ENCODE measurements at regions not wholly inside any gene's neighbourhood (a gene's known extent, or its start where the extent isn't known, plus 50 kb on each side); places are given as distances from the start of the nearest gene placed in this dataset.

- TF ChIP-seq CTCF (tag by site-specific recombination; IDR thresholded peaks at IDR 0.05), result no peak
- no peak for TF ChIP-seq ZNF561 (tag by site-specific recombination; IDR thresholded peaks at IDR 0.05; ENCODE audit: borderline replicate concordance)
- TF ChIP-seq ZNF660 (tag by site-specific recombination; IDR thresholded peaks at IDR 0.05), result no peak
- TF ChIP-seq ZNF37A (tag by site-specific recombination; IDR thresholded peaks at IDR 0.05), result no peak
- no peak for TF ChIP-seq YY1 (tag by site-specific recombination; IDR thresholded peaks at IDR 0.05)
- TF ChIP-seq ZNF175 (tag by site-specific recombination; IDR thresholded peaks at IDR 0.05), result no peak
- no peak for TF ChIP-seq ZNF580 (tag by site-specific recombination; IDR thresholded peaks at IDR 0.05)
- no peak for TF ChIP-seq ZNF639 (tag by site-specific recombination; IDR thresholded peaks at IDR 0.05)
- TF ChIP-seq ZBTB26 (tag by site-specific recombination; optimal IDR thresholded peaks at IDR 0.05), result no peak
- TF ChIP-seq SCRT1 (tag by site-specific recombination; IDR thresholded peaks at IDR 0.05; ENCODE audit: borderline replicate concordance), result no peak
Measured at GRCh38 chr6:126672649-126673048, 332.7 kb downstream of the CENPW start.

Measured in HEK293 (cell line).